NCI-H82 treated with DMSO at 0.1 percent for 48 hours (cell line): ENCODE measurements at regions not wholly inside any gene's neighbourhood (a gene's known extent, or its start where the extent isn't known, plus 50 kb on each side); places are given as distances from the start of the nearest gene placed in this dataset.

ENCODE experiments used
- DNase-seq: peaks from one replicate; lab custom pipeline; 2025; ENCODE audit not compliant: unreplicated experiment; lab: John Stamatoyannopoulos, UW

GRCh38 chr15:38046257-38047051 lies 112.0 kb downstream of the TMCO5A start:
- DNase-seq, result no peak

GRCh38 chr15:38048001-38048455 lies 113.6 kb downstream of the TMCO5A start:
- DNase-seq, result no peak

GRCh38 chr15:38049891-38050290 lies 115.5 kb downstream of the TMCO5A start:
- DNase-seq, result no peak

- no peak for DNase-seq
Observed at GRCh38 chr15:38050529-38051448, 116.3 kb downstream of the TMCO5A start.

- no peak for DNase-seq
Observed at GRCh38 chr15:38053205-38053604, 118.8 kb downstream of the TMCO5A start.

- no peak for DNase-seq
Observed at GRCh38 chr15:38053776-38054175, 119.3 kb downstream of the TMCO5A start.

GRCh38 chr15:38054488-38054887 lies 120.0 kb downstream of the TMCO5A start:
- no peak for DNase-seq

- no peak for DNase-seq
Observed at GRCh38 chr15:38058596-38059075, 124.2 kb downstream of the TMCO5A start.

- no peak for DNase-seq
Observed at GRCh38 chr15:38059665-38060064, 125.2 kb downstream of the TMCO5A start.

GRCh38 chr15:38061856-38062649 lies 127.6 kb downstream of the TMCO5A start:
- DNase-seq, result no peak

GRCh38 chr15:38062696-38063095 lies 128.3 kb downstream of the TMCO5A start:
- DNase-seq, result no peak

GRCh38 chr15:38065721-38066345 lies 131.4 kb downstream of the TMCO5A start:
- no peak for DNase-seq

GRCh38 chr15:38066612-38067011 lies 132.2 kb downstream of the TMCO5A start:
- DNase-seq, result no peak

GRCh38 chr15:38068626-38069391 lies 134.4 kb downstream of the TMCO5A start:
- no peak for DNase-seq

- DNase-seq, result no peak
Observed at GRCh38 chr15:38069511-38070011, 135.1 kb downstream of the TMCO5A start.

GRCh38 chr15:38070778-38071177 lies 136.3 kb downstream of the TMCO5A start:
- no peak for DNase-seq

- DNase-seq, result no peak
Observed at GRCh38 chr15:38071211-38071972, 137.0 kb downstream of the TMCO5A start.

- no peak for DNase-seq
Observed at GRCh38 chr15:38072007-38072347, 137.5 kb downstream of the TMCO5A start.
